HUDEP-2 (cell line): ENCODE measurements at regions not wholly inside any gene's neighbourhood (a gene's known extent, or its start where the extent isn't known, plus 50 kb on each side); places are given as distances from the start of the nearest gene placed in this dataset.

Experiments
- DNase-seq, 76 experiments: peaks; one replicate each; lab custom pipeline; 2025; ENCODE audit not compliant: unreplicated experiment in 76 of 76; lab: John Stamatoyannopoulos, UW

DNA sequence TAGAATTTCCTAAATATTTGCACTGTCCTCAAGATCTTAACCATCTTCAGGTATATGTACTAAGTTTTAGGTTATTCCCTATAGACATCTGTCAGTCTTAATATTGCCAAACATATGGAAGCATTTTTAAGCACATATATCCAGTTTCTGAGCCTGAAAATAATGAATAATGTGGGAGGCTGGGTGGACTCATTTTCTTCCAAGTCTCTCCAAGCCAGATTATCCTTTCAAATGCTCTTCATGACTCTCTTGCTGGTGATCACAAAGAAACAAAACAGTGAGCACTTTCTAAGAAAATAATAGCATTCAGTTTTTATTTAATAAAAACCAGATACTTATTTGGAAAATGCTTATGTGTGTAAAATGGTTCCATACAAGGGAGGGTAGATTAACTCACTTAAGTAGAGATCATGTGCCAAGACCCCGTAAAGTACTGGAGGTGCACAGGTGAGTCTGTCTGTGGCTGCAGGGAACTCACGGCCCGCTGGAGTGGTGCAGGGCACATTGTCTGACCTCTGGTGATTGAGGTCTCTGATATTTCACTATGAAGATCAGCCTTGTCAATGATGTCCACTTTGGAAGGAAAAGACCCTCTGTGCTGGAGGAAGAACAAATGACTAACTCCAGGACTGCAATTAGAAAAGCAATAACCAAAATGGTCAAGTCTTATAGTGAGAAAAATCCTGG is 161.6 kb downstream of the TMEM18 start:
- no peak for DNase-seq

DNA sequence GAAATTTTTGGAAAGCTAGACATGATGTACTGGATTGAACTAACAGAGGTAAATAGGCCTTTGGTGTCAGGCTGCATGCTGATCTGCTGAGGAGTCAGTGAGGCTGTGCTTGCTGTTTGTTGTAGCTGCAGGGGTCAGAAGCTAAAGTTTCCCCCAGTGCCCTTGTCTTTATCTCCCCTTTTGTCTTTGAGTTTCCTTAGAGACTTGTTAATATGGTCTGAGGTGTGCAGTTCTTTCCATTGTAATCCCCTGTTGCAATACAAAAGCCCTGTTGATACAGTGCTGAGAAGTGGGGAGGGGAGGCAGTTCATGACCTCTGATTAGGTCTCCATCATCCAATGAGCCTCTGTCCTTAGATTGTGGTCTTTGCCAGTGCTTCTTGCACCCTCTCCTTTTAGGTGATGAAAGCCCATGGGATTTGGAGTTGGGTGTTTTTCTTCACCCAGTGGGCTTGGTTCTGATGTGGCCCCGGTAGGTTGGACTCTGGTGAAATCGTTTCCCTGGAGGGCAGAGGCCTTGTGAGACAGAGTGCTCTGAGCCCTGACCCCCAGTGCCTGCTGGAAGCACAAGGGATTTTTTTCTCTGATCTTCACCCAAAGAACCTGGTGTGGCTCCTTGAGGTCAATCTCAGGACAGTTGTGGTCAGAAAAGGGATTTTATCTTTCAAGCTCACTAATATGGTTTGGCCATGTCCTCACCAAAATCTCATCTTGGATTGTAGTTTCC is 163.1 kb downstream of the TMEM18 start:
- DNase-seq, result no peak

DNA sequence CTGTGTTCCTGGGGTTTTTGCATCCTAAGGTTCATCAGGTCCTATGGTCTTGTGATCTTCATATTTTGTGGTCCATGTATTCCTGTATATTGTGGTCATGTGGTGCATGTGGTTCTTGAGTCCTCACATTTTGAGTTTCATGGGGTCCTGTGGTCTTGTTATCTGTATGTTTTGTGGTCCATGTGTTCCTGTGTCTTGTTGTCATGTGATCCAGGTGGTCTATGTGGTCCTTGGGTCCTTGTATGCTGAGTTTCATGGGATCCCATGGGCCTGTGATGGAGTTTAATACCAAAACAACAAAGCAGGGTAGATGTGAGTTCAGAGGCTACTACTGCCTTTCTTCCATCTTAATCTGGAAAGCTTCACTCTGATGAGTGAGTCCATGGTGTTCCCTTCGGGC is 166.4 kb downstream of the TMEM18 start:
- no peak for DNase-seq

DNA sequence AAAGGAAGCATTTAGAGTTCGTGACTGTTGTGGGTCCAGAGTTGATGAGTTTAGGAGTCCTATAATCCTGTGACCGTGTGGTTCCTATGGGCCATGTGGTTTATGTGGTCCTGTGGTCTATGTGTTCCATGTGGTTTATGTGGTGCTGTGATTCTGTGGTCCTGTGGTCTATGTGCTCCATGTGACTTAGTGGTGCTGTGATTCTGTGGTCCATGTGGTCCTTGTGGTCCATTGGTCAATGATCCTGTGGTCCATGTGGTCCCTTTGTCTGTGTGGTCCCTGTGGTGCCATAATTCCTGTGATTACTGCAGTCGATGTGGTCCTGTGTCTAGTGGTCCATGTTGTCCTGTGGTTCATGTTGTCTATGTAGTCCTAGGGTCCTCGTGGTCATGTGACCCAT is 167.3 kb downstream of the TMEM18 start:
- DNase-seq, result no peak

DNA sequence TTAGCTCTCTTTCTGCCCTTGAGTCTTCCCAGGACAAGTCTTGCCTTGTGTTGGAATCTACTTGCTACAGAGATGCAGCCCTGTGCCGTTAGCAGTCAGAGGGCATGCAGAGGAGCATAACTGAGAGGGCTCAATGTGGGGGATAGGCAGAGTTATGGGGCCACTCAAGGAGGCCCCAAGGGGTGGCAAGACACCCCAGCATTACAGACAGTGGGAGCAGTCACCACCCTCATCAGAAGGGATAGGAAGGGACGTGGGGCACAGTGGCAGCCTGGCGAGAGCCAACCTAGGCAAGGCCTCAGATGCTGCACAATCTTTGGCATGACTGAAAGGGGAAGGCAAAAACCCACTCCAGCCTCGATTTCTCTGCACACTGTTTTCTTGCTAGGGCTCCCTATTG is 169.1 kb downstream of the TMEM18 start:
- DNase-seq, result no peak

DNA sequence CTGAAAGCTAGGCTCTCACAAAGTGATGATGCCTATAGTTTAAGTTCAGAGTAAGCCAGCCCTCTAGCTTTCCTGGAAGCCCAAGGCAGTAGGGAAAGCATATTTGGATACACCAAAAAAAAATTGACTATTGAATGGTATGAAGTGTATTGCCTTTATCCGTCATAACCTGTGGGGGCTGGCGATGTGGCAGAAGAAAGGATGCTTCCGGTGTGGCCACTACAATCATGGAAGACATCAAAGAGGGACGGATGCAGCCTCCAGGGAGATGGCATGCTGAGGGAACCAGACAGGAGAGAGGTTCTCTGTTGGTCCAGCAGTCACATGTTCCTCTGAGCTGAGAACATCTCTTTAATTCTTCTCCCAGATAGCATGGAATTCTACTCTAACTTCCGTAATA is 170.3 kb downstream of the TMEM18 start:
- DNase-seq, result no peak

DNA sequence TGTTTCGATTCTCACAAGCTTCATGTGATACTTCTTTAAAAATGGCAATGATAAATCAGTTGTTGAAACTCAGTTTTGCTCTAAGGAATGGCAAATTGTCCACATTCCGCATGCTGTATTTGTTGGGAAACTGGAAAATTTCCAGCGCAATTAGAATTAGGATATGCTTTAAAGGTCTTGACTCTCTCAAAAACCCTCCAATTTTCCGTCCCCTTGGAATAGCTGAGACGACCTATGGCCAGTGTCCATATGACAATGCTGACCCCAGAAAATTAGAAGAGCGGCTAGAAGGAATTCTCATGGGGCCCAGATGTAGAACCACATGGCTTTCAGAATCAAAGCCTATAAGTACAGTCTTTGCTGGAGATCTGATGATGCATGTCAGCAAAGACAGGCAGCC is 170.8 kb downstream of the TMEM18 start:
- DNase-seq, result no peak

DNA sequence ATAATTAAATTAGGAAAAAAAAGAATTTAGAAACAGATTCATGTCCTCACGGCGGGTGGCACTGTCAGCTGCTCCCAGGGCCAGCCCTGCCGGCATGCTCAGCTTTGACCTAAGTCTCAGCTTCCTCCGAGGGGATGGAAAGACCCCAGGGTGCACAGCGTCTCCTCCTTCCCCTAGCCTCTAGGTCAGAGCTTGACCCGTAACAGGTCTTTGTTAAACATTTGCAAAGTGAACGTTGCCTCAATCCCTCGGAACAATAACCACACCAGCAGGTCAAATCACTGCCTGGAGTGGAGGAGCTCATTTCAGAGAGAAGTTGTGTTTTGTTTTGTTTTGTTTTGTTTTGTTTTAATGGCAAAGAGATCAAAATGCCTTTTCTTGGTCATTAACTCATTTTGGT is 171.3 kb downstream of the TMEM18 start:
- no peak for DNase-seq

DNA sequence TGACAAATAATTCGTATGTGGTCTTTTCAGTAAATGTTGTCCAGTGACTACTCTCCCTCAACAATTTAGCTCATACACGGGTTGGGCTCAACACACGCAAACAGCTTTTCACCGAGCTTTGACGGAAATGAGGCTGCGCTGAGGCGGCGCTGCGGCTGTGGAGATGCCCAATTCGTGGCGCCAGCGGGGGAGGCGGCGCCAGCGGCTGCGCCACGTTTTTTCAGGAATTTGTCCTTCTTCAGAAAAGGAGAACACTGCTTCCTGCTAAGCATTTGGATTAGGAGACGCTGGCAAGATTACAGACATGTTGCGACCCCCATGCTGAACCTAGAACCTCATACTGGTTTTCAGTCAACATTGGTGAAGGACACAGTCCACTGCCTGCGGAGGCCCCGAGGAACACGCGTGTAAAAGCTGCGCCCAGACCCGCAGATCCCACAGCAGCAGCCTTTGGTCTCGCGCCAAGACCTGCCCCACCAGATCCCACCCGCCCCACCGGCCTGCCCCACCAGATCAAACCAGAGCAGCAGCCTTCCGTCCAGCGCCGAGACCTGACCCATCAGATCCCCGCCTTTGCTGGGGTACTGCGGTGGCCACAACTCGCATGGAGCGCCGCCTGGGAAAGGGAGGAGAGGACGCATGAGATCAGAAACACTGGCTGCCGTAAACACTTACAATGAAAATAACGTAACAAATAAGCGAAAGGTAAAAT is 173.8 kb downstream of the TMEM18 start:
- no peak for DNase-seq

DNA sequence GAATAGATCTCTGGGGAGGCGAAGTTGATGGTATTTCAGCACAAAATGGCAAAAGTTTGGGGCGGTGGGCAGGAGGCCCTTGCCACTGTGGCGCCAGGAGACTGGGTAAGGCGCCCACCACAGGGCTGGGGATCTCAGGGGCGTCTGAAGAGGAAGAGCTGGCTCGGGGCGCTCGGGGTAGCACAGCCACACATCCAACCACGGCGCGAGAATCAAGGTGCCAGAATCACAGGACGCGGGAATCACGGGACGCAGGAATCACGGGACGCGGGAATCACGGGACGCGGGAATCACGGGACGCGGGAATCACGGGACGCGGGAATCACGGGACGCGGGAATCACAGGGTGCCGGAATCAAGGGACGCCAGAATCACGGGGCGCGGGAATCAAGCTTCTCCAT is 174.4 kb downstream of the TMEM18 start:
- no peak for DNase-seq

DNA sequence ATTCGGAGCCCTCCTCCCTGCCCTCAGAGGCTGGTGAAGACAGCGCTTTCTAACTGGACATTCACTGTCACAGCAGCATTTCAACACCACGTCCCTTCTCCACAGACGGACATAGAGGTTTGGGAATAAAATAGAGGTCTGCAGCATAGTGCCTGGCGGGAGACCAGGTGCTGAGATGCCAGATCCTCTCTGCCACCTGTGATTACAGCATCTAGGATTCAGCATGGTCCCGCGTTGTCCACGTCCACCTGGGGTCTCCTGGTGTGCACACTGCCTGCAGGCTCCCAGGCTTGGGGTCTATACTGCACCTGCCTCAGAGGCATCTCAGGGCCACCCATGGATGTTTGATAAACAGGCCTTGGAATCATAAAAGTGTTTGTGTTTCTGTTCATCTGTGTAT is 175.5 kb downstream of the TMEM18 start:
- DNase-seq, result no peak

DNA sequence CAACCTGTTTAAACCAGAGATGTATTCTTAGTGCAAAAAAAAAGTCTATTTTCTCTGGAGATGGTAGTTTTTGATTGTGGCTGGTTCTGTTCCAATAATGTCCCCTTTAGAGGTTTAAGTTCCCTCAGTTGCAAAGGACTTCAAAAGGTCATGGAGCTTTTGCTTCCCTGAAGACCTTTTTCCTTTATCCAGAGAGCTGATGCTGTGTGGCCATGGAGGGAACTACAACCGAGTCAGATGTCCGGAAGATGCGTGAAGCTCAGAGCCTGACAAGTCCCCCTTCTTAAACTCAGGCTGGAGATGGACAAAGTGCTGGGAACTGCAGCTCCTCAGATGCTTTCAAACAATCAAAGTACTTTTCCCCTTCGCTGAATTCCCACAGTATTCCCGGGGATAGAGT is 176.1 kb downstream of the TMEM18 start:
- no peak for DNase-seq

DNA sequence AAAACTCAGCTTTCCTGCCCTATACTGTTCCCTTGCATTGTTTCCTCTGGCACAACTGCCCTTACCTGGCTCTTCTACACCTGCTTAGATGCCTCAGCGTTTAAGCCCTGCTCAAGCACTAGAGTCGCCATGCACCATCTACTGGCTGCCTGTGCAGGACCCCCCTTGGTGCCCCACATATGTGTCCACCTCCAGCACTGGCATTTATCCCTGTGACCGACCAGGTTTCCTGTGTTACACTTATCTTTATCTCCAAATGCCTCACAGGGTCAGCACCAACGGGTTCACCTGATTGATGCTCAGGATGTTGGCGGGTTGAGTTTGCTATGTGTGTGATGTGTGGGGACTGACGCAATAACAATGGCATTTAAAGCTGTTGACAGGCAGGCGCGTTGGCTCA is 177.5 kb downstream of the TMEM18 start:
- DNase-seq, result no peak

DNA sequence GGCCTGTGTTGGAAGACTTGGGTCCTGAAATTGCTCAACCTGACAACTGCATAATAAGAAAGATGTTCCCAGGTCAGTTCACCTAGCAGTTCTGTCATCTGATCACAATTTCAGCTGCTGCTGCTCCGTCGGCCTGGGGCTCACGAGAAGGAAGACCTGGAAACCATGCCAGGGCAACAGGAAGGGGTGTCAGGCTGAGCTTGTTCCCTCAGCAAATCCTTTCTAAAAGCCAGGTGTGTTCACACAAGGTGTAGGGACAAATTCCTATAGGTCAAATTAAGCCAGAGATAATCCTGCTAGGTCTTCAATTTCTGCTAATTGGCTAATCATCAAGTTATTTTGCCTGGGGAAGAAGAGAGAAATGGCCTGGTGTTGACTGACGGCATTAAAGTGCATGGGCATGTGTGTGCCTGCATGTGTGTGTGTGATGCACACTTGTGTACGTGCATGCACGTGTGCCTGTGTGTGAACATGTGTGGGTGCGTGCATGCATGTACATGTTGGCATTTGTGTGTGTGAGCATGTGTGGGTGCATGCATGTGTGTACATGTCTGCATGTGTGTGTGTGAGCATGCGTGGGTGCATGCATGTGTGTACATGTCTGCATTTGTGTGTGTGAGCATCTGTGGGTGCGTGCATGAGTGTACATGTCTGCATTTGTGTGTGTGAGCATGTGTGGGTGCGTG is 178.6 kb downstream of the TMEM18 start:
- no peak for DNase-seq

DNA sequence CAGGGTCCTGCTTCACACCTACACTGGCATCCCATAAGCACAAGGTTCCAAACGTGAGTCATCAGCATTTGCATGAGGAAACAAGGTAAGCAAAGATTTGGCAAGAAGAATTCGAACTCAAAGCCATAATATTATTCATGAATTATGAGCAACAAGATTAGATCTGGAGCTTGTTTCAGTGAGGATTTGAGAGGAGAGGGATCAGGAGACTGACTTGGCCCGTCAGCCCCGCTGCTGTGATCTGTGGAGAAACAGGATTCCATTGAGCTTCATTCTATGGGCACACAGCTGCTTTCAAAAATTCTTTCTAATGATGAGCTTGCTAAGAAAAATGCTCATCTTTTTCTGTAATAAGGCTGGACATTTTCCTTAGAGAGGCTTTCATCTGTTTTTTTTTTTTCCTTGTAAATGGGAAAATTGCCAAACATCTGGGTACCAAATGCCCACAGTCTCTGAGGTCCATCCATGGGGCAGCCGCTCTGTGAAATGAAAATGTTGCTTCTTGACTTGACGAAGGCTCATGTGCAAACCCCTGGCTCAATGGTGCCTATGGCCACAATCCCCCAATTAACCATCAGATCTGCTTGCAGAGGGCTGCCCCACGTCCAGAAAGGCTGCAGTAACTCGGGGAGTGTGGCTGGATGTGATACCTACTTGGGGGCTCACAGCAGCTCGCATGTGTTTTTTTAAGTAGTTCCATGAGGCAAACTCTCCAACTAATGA is 179.3 kb downstream of the TMEM18 start:
- no peak for DNase-seq

DNA sequence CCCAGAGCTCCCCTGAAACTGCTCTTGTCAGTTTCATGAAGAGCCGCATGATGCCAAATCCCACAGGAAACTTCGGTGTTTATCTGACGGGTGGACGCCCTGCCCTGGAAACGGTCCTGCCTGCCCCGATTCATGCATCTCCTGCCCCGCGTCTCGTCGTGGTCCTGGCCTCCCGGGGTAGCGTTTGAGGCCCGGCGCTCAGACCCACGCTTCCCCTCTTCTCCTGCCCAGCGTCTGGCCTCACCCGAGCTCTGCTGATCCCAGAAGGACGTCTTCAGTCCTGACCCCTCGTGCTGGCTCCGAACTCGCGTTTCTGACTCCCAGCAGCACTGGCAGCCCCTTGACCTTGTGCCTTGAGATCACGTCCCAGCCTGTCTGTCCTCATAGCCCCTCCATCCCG is 180.5 kb downstream of the TMEM18 start:
- DNase-seq, result no peak

DNA sequence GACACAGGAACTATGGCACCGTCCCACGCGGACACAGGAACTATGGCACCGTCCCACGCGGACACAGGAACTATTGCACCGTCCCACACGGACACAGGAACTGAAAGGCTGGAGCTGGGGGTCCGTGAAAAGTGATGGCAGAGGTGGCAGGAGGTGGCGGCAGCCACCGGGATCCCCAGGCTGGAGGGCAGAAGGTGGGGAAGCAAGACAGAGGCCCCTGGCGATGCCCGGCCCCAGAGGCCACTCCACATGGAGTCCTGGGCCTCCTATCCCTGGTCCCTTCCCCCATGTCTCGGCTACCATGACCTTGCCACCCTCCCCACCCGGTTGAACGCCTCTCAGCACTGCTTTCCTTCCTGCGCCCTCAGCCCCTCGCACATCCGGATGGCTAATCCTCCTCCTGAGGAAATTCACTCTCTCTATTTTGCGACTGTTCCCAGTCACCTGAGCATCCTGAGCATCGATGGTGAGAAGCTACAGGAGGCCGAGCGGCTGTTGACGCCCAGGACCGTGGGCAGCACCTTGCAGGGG is 181.4 kb downstream of the TMEM18 start:
- no peak for DNase-seq

DNA sequence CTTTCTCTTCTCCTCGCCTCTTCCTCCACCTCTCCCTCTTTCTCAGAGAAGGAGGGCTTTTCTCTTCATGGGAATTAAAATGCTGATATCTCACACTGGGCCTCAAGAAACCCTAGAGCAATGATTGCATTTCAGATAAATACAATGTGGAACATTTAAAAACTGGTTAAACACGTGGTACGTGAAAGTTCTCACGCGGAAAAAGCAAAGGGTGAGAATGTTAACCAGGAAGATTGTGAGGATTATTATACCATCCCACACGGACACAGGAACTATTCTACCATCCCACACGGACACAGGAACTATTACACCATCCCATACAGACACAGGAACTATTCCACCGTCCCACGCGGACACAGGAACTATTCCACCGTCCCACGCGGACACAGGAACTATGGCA is 182.4 kb downstream of the TMEM18 start:
- DNase-seq, result no peak

DNA sequence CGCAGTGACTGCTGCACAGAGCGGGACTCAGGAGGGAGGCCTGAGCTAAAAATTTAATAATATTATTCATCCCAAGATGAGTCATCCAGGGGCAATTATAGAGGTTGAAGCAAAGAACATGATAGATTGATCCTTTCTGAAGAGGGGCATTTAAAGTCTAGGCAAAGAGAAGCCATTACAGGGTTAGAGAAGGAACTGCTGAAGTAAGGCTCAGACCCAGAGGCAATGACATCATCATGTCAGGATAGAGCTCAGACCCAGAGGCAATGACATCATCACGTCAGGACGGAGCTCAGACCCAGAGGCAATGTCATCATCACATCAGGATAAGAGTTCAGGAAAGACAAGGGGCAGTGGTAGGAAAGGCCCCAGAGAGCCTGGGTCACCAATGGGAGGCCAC is 184.0 kb downstream of the TMEM18 start:
- DNase-seq, result no peak

DNA sequence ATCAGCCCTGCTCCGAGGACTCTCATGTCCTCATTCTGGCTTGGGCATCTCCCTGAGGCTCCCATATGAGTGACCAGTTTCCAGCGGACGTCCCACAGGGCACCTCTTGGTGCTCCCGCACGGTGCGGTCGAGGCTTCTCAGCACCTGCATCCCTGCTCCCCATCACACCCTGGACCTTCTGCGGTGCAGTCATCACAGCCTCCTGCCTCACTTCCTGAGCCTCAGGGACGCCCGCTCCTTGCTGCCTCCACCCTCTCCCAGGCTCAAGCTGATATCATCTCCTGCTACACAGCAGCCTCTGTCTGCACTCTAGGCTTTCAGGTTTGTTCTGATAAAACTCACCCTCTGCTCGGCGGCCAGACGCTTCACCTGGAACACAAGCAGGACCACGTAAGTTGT is 185.0 kb downstream of the TMEM18 start:
- no peak for DNase-seq

DNA sequence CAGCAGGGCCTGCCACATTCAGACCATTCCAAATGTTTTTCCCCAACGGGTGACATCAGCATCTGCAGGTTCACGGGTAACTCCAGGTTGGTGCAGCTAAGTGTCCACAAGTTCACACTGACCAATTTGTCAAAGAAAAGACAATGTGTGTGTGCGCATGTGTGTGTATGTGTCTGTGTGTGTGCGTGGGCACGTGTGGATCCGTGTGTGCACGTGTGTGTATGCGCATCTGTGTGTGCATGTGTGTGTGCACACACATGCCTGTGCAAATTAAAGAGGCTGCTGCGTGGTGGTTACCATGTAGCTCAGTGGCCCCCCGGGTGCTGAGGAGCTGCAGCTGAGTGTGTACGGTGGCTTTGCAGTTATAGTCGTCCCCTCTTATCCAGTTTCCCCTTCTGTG is 187.4 kb downstream of the TMEM18 start:
- DNase-seq, result no peak
